Activated CD8-positive, alpha-beta memory T cell treated with anti-CD3 and anti-CD28 coated beads, Interleukin-2, amount 50 U/mL, for 1 hour (primary cell): ENCODE measurements at regions not wholly inside any gene's neighbourhood (a gene's known extent, or its start where the extent isn't known, plus 50 kb on each side); places are given as distances from the start of the nearest gene placed in this dataset.

Experiments
- DNase-seq: peaks from one replicate; pipeline ENCODE4 v3.0.0-alpha.2; 2020; ENCODE audit errors: extremely low read depth

DNA sequence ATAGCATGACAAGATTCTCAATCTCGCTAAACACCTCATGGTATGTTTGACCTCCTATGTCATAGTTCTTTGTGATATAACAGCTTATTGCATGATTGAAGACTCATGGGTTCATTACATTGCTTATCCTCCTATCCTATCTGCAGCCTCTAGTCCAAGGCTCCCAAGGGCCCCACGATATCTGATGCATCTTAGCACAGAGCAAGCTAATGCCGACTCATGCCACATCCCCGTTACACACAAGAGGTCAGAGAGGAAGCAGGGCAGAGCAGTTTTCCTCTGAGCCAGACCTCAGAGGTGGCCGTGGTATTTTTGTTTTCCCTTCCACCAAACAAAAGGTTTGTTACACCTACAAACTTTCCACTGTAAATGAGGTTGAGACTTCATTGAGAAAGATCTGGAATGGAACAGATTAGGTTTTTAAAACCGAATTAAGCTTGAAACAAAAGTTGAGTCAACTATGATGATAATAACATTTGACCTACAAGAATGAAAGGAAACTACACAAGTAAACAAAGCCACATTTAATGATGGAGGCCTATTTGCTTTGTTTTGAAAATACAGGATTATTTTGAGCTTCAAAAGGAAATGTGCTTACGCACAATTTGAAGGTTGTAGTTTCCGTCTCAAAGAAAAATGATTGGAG is 133.9 kb upstream of the MYLIP start:
- DNase-seq, result no peak

DNA sequence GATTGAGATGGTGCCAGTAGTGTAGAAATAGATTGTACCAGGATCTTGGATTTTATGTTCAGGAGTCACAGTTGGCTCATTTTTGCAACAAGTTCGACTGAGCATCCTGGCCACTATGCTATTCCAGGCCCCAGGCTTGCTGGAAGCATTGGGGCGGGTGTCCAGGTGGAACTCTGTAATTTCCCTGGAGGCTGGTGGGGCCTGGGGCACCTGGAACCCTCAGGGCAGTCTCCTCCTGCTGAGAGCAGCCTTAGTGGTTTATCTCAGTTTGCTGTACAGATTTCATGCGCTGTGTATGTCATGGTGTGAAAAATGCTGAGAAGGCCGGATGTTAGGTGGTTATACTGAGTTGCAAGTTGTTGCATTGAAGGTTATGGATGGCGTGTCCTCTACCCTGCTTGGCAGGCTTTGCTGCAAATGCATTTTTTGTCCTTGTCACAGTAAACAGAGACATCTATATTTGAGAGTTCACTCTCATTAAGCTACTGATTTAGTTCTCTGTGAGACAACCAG is 135.1 kb upstream of the MYLIP start:
- DNase-seq, result no peak

- no peak for DNase-seq
Measured at GRCh38 chr6:15990179-15990578, 138.7 kb upstream of the MYLIP start.

DNA sequence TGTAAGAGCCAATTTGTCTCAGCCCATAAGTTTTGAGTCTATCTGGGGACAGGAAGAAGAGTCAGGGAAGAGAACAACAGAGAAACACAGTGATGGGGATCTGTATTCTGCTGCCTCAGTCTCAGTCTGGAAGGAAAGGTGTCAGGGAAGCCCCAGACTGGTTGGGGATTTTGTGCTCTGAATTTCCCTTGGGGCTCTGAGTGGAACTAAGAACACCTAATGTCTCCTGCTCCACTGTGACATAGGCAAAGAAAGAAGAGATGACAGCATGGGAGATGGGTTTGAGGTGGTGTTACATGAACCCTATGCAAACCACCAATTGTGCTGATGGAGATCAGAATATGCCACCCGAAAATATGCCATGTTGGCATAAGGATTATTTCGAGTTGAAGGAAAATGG is 139.5 kb upstream of the MYLIP start:
- no peak for DNase-seq

GRCh38 chr6:15987569-15987968 is 141.3 kb upstream of the MYLIP start:
- DNase-seq, result no peak

- no peak for DNase-seq
Measured at GRCh38 chr6:15986027-15986629, 142.8 kb upstream of the MYLIP start.

DNA sequence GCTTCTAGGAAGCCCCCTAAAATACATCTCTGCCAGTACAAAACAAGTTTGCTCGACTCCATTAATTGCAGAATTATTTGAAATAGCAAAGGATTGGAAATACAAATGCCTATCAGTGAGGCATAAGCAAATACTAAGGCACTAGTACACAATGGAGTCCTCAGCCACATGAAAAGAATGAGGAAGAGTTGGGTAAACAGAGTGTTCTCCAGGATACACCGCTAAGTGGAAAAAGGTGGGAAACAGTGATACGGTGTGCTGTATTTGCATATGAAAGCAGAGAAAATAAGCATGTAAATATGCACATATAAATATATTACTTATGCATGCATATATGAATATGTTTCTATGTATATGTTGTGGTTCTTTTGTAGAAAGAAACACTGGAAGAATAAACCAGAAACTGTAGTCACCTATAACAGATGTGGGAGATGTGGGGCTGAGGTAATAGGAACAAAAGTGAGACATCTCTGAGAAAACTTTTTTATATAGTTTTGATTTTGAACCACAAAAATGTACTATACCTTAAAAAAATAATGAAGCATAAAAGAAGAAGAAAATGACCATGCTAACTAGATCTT is 143.4 kb upstream of the MYLIP start:
- no peak for DNase-seq

DNA sequence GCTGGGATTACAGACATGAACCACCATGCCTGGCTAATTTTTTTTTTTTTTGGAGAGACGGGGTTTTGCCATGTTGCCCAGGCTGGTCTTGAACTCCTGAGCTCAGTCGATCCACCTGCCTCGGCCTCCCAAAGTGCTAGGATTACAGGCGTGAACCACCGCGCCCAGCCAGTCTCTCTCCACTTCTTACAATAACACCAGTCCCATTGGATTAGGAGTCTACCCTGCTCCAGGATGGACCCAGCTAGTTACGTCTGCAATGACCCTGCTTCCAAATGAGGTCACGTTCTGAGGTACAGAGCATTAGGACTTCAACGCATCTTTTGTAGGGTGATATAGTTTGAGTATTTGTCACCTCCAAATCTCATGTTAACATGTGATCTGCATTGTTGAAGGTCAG is 146.9 kb upstream of the MYLIP start:
- no peak for DNase-seq

DNA sequence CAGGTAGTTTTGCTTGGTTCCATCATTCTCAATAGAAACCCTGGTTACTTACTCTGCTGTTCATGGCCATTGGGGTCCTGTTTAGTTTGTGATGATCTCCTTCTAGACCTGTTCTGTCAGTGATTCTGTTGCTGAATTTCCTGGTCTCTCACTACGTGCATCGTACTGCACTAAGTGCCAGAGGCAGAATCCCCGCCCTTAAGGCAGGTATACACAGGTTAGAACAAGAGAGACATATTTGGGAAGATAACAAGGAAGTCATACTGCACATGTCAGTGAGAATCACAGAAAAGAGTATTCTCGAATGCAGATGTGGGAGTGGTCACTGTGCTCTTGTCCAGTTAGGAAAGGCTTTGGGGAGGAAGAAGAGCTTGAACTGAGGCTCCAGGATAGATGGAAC is 148.1 kb upstream of the MYLIP start:
- no peak for DNase-seq

DNA sequence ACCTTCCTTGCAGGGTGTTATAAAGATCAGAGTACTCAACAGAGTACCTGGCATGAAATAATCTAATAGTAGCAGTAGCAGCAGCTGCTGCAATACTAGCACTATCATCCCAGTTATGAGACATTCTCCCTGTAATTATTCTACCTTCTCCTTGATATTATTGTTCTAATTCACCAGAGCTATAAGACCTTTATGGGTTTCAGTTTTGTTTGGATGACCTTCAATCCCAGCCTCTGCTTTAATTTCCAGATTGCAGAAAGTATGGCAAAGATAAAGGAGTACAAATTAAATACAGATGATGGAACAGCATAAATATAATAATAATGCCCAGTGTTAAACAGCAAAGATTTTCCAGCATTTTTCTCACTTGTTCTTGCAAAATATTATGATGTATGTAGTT is 150.5 kb upstream of the MYLIP start:
- no peak for DNase-seq

DNA sequence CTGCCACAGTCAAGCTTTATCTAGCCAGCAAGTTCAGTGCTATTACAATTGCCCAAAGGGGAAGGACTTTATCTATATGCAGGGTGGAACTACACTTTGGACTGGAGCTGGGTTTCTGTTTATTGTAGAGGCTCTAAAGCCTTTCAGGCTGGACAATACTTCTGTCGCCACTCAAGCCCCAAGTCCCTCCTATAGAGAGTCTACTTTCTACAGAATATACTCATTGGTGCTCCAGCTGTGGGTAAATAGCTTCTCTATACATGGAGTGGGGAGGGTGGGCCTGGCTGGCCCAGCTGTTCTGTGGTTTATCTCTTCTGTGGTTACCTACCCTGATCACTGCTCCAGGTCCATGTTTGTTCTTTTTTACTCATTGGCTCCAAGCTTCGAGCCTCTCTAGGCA is 151.8 kb upstream of the MYLIP start:
- DNase-seq, result no peak

GRCh38 chr6:15974817-15975216 is 154.1 kb upstream of the MYLIP start:
- no peak for DNase-seq

DNA sequence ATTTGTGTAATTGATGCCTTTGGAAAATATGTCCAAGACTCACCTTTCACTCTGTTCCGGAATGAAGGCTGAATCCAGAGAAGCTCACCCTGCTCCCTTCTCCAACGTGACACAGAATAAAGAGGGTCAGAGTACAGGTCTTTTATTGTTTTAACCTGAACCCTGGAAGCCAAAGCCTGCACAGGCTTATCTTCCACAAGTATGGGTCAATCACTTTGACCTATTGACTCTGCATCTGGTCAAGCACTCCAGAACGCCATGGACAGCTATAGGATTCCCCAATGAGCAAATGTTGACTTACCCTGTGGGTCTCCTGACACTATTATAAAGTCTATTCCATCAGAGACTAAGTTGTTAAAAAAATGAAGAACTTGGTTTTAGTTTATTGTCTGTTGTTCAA is 158.4 kb upstream of the MYLIP start:
- no peak for DNase-seq

GRCh38 chr6:15969236-15969778 is 159.6 kb upstream of the MYLIP start:
- DNase-seq, result no peak

DNA sequence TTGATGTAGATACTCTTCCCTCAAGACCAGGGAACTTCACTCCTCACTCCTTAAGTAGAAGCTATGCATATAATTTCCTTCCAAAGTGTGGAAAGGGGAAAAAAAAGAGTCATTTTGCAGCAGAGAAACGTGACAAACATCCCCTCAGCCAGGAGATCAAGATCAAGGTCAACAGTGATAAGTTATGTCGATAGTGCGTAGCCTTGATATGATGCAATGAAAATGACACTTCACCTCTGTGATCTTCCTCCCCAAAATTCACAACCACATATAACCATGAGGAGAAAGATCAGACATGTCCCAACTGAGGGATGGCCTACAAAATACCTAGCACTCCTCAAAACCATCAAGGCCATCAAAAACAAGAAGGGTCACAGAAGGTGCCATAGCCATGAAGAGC is 160.4 kb upstream of the MYLIP start:
- no peak for DNase-seq

- no peak for DNase-seq
Measured at GRCh38 chr6:15966000-15966520, 162.8 kb upstream of the MYLIP start.

DNA sequence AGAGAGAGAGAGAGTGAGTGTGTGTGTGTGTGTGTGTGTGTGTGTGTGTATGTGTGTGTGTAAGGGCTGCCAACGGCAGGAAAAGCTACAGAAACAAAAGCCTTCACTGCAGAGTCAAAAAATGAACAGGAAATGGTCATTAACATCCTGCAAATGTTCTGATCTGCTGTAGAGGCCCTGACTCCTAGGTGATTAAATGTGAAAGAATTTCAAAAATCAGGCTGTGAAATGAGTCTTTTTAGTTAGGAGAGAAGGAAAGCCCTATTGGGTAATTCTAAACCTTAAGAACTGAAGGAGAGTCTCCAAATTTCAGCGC is 166.5 kb upstream of the MYLIP start:
- DNase-seq, result no peak

GRCh38 chr6:15961635-15962448 is 167.0 kb upstream of the MYLIP start:
- no peak for DNase-seq

DNA sequence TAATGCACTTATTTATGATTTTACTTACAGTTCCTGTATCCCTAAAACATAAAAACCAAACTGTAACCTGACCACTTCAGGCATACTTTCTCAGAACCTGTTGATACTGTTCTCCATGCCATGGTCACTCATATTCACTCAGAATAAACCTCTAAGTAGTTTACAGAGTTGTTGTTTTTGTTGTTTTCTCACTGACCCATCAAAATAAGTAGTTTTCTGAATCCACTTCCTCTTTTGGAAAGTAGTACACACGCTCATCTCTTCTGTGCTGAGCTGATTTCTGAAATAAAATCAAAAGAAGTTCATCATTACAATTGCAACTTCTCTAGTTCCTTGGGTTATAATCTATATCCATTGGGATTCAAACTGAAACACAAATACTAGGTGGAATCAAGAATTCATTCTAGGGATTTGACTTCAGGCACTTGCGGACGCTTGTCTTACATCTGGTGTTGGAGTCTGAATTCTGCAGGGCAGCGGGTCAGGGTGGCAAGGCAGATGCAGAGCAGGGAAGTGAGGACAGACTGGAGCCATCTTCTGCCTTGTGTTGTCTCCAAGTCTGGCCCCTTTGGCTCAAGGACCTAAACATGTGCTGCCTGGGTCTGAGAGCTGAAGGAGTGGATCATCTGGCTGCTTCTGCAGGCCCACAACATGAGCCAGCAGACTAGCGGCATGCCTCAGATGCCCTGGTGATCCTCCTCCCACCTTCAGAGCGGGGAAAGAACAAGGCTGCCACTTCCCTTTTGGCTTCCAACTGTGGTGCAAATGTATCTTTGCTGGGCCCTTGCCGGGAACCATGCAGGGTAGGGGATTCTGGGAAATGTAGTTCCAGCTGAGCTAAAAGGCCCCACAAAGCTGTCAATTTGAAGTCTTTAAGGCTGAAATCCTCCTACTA is 167.9 kb upstream of the MYLIP start:
- DNase-seq, result no peak

GRCh38 chr6:15957655-15958169 is 171.2 kb upstream of the MYLIP start:
- no peak for DNase-seq
